Endothelial cell (in vitro differentiated cells): ENCODE measurements at regions not wholly inside any gene's neighbourhood (a gene's known extent, or its start where the extent isn't known, plus 50 kb on each side); places are given as distances from the start of the nearest gene placed in this dataset.

Source experiments
- DNase-seq: peaks from one replicate; pipeline ENCODE4 v3.0.0; 2021; ENCODE audit warnings: low spot score
- H3K27ac Mint-ChIP-seq: one replicate; pipeline ENCODE4 v1.8.0; 2021; ENCODE audit warnings: mixed read lengths, inconsistent platforms; ENCODE audit not compliant: unreplicated experiment
- H3K27me3 Mint-ChIP-seq: one replicate; pipeline ENCODE4 v1.8.0; 2021; ENCODE audit warnings: mild to moderate bottlenecking, moderate library complexity, mixed read lengths, inconsistent platforms; ENCODE audit not compliant: unreplicated experiment
- H3K36me3 Mint-ChIP-seq: one replicate; pipeline ENCODE4 v1.8.0; 2021; ENCODE audit warnings: mild to moderate bottlenecking, low read depth, mixed read lengths, inconsistent platforms; ENCODE audit not compliant: unreplicated experiment
- H3K4me1 Mint-ChIP-seq: one replicate; pipeline ENCODE4 v1.8.0; 2021; ENCODE audit warnings: mild to moderate bottlenecking, mixed read lengths, inconsistent platforms; ENCODE audit not compliant: unreplicated experiment
- H3K4me3 Mint-ChIP-seq: one replicate; pipeline ENCODE4 v1.8.0; 2021; ENCODE audit warnings: mild to moderate bottlenecking, mixed read lengths, inconsistent platforms; ENCODE audit not compliant: unreplicated experiment
- H3K9me3 Mint-ChIP-seq: one replicate; pipeline ENCODE4 v1.8.0; 2021; ENCODE audit warnings: mixed read lengths, inconsistent platforms; ENCODE audit not compliant: unreplicated experiment
- TF ChIP-seq, protein P1 (sequence below): fragments of 200-600 bp; sonication (generic); IDR thresholded peaks from one replicate; pipeline ENCODE4 v1.5.0; 2021; ENCODE audit warnings: antibody characterized with exemption; ENCODE audit not compliant: unreplicated experiment

GRCh38 chr3:191997579-191998268, 536.8 kb downstream of the PYDC2 start:
- TF ChIP-seq, protein P1, sequence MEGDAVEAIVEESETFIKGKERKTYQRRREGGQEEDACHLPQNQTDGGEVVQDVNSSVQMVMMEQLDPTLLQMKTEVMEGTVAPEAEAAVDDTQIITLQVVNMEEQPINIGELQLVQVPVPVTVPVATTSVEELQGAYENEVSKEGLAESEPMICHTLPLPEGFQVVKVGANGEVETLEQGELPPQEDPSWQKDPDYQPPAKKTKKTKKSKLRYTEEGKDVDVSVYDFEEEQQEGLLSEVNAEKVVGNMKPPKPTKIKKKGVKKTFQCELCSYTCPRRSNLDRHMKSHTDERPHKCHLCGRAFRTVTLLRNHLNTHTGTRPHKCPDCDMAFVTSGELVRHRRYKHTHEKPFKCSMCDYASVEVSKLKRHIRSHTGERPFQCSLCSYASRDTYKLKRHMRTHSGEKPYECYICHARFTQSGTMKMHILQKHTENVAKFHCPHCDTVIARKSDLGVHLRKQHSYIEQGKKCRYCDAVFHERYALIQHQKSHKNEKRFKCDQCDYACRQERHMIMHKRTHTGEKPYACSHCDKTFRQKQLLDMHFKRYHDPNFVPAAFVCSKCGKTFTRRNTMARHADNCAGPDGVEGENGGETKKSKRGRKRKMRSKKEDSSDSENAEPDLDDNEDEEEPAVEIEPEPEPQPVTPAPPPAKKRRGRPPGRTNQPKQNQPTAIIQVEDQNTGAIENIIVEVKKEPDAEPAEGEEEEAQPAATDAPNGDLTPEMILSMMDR = no peak
- Mint-ChIP-seq H3K36me3 (no peaks in the 10 kb centered on the region), H3K4me1 (no peaks in the 10 kb centered on the region), H3K27ac (no peak overlapping the region), H3K27me3 (no peaks in the 10 kb centered on the region), H3K9me3 (peaks cover 10% of the 10 kb centered on the region), H3K4me3 (no peak overlapping the region)
- no peak for DNase-seq

DNA sequence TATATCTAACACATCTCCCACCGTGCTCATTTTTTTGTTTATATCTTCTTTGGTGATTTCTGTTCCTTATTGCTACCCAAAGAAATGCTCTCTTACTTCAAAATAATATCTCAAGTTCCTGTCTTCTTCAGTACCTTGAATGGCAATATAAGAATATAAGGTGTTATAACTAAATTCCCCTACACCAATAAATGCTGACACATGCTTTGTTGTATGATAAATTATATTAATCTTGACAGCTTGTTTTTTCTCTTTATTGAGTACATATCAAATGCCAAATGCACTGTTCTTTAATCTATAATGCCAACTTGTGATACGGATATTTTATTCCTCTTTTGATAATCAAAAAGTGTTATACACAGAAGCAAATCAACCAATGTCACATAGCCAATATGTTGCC, 540.3 kb downstream of the PYDC2 start:
- Mint-ChIP-seq H3K9me3 (no peaks in the 10 kb centered on the region), H3K4me3 (no peak overlapping the region), H3K27me3 (no peaks in the 10 kb centered on the region), H3K36me3 (no peaks in the 10 kb centered on the region), H3K27ac (no peak overlapping the region), H3K4me1 (no peaks in the 10 kb centered on the region)
- no peak for DNase-seq
- TF ChIP-seq, protein P1 = no peak

DNA sequence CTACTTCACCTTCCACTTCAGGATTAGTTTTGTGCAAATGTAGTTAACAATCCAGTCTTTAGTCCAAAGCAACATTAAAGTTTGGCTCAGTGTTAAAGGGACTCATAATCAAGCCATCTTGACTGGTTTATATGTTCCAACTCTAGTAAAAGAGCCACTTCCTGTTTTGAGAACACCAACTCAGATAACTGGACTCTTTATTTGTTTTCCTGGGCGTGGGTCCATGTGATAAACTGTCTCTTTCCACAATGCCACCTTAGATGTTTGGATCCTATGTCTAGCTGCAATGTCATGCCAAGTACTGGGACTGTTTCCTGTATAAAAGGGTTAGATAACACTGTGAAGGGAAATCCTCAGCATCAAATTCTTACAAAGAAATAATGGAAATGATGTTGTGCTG, 545.0 kb downstream of the PYDC2 start:
- H3K36me3 Mint-ChIP-seq = no peaks in the 10 kb centered on the region
- no peaks in the 10 kb centered on the region for H3K9me3 Mint-ChIP-seq
- no peaks in the 10 kb centered on the region for H3K4me1 Mint-ChIP-seq
- no peak for DNase-seq
- TF ChIP-seq, protein P1 = no peak
- H3K27ac Mint-ChIP-seq = no peak overlapping the region
- no peaks in the 10 kb centered on the region for H3K27me3 Mint-ChIP-seq
- H3K4me3 Mint-ChIP-seq = no peak overlapping the region

DNA sequence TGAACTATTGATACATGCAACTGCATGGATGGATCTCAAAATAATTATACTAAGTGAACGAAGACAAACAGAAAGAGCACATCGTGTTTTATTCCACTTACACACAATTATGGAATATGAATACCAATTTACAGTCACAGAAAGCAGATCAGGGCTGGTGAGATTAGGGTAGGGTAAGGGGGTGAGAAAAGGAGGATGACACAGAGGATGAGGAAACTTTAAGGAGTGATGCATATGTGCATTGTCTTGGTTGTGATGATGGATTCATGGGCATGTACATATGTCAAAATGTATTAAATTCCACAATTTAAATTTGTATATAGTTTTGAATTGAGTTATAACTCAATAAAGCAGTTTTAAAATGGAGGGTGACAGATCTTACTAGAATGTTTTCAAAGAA, 548.9 kb downstream of the PYDC2 start:
- TF ChIP-seq, protein P1 = no peak
- Mint-ChIP-seq H3K36me3 (no peaks in the 10 kb centered on the region), H3K27me3 (no peaks in the 10 kb centered on the region)

DNA sequence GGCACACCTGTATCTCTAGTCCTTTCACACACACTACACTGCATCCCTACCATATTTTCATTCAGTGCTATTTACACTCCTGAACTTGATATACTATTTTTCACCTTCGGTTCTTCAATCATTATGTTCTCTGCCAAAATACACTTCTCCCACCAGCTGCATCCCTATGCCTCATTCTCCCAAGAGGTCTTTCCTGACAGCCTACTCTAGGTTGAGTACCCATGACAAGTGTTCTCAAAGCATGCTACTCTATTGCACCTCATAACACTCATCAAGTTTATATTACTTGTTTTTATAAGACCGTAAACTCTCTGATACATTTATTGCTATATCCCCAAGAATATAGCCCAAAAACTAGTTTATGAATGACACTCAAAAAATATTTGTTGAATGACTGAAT, 549.5 kb downstream of the PYDC2 start:
- H3K36me3 Mint-ChIP-seq = no peaks in the 10 kb centered on the region
- no peak for DNase-seq
- H3K27me3 Mint-ChIP-seq = no peaks in the 10 kb centered on the region
- TF ChIP-seq, protein P1 = no peak
- no peaks in the 10 kb centered on the region for H3K9me3 Mint-ChIP-seq
- H3K27ac Mint-ChIP-seq = no peak overlapping the region
- no peaks in the 10 kb centered on the region for H3K4me1 Mint-ChIP-seq
- H3K4me3 Mint-ChIP-seq = no peak overlapping the region

More for the DNA sequence above, 548.9 kb downstream of the PYDC2 start:
- Mint-ChIP-seq H3K4me1 (no peaks in the 10 kb centered on the region), H3K4me3 (no peak overlapping the region), H3K27ac (no peak overlapping the region), H3K9me3 (no peaks in the 10 kb centered on the region)
- no peak for DNase-seq
